C4-2B (cell line): ENCODE measurements at regions not wholly inside any gene's neighbourhood (a gene's known extent, or its start where the extent isn't known, plus 50 kb on each side); places are given as distances from the start of the nearest gene placed in this dataset.

ENCODE experiments used
- H3K27ac ChIP-seq: fragments of 450-650 bp; 2 replicates; pipeline ENCODE4 v1.5.1; 2017
- CTCF ChIP-seq: fragments of 450-650 bp; conservative IDR thresholded peaks from 2 replicates; pipeline ENCODE4 v1.5.1; 2017; ENCODE audit warnings: mild to moderate bottlenecking
- ZFX ChIP-seq: fragments of 450-650 bp; IDR thresholded peaks from 2 replicates; pipeline ENCODE4 v1.6.1; 2017

DNA sequence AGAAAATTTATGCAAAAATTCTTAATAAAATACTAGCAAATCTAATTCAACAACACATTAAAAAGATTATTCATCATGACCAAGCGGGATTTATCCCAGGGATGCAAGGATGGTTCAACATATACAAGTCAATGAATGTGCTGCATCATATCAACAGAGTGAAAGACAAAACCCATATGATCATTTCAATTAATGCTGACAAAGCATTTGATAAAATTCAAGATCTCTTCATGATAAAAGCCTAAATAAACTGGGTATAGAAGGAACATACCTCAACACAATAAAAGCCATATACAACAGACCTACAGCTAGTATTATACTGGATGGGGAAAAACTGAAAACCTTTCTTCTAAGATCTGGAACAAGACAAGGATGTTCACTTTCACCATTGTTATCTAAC, 89.7 kb downstream of the KBTBD8 start:
- no peak for TF ChIP-seq CTCF
- no peak overlapping the region for H3K27ac ChIP-seq

DNA sequence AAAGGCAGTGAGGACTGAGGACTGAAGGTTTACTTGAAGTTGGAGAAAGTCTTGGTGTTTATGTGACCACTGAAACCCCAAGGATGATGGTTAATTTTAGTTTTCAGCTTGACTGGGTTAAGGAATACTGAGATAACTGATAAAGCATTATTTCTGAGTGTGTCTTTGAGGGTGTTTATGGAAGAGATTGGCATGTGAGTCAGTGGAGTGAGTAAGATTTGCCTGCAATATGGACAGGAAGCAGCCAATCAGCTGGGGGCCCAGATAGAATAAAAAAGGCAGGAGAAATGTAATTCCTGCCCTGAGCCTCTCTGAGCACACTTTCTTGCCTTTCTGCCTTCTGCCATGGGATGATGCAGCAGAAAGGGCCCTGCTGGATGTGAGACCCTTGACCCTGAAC, 92.4 kb downstream of the KBTBD8 start:
- no peak for TF ChIP-seq CTCF
- TF ChIP-seq ZFX: no peak
- H3K27ac ChIP-seq: no peak overlapping the region

GRCh38 chr3:67093305-67093704, 95.2 kb downstream of the KBTBD8 start:
- TF ChIP-seq CTCF (no peak), ZFX (no peak)
- no peak overlapping the region for H3K27ac ChIP-seq

GRCh38 chr3:67094167-67094566, 96.1 kb downstream of the KBTBD8 start:
- TF ChIP-seq ZFX (no peak), CTCF (no peak)

GRCh38 chr3:67094774-67095173, 96.7 kb downstream of the KBTBD8 start:
- H3K27ac ChIP-seq: no peak overlapping the region
- TF ChIP-seq ZFX (no peak), CTCF (no peak)

More at GRCh38 chr3:67094167-67094566, 96.1 kb downstream of the KBTBD8 start:
- H3K27ac ChIP-seq: no peak overlapping the region

- no peak overlapping the region for H3K27ac ChIP-seq
- TF ChIP-seq ZFX (no peak), CTCF (no peak)
Observed at GRCh38 chr3:67104388-67104787, 106.3 kb downstream of the KBTBD8 start.

- H3K27ac ChIP-seq: no peak overlapping the region
- TF ChIP-seq CTCF (no peak), ZFX (no peak)
Observed at GRCh38 chr3:67106874-67107273, 108.8 kb downstream of the KBTBD8 start.
